ENCODE measurements at regions not wholly inside any gene's neighbourhood (a gene's known extent, or its start where the extent isn't known, plus 50 kb on each side); places are given as distances from the start of the nearest gene placed in this dataset.

DNA sequence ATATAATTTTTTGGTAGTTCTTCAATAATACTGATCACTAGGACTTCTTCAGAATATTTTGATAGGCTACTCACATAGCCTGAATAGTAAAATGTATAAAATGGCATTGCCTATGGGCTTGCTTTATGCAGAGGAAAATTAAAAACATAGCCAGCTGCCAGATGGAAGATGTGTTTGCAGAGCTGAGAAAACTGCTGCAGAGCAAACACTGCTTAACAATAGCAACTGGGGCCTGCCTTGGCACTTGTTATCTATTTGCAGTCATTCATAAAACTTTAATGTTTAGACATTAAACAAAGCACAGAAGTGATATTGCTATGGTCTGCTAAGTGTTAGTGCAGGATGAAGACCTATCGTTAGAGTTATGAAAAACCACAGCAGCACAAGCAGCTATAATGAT is 151.5 kb upstream of the SMC2 start:
- no peak for FAIRE-seq

GRCh38 chr9:103949096-103949495 is 145.0 kb upstream of the SMC2 start:
- FAIRE-seq = no peak

- no peak for FAIRE-seq
Observed at GRCh38 chr9:103977163-103977562, 116.9 kb upstream of the SMC2 start.

GRCh38 chr9:103978396-103978795 is 115.7 kb upstream of the SMC2 start:
- FAIRE-seq = no peak

- no peak for FAIRE-seq
Observed at GRCh38 chr9:103981912-103982311, 112.2 kb upstream of the SMC2 start.

GRCh38 chr9:103985077-103985476 is 109.0 kb upstream of the SMC2 start:
- FAIRE-seq = no peak

- FAIRE-seq = no peak
Observed at GRCh38 chr9:103988821-103989220, 105.3 kb upstream of the SMC2 start.

DNA sequence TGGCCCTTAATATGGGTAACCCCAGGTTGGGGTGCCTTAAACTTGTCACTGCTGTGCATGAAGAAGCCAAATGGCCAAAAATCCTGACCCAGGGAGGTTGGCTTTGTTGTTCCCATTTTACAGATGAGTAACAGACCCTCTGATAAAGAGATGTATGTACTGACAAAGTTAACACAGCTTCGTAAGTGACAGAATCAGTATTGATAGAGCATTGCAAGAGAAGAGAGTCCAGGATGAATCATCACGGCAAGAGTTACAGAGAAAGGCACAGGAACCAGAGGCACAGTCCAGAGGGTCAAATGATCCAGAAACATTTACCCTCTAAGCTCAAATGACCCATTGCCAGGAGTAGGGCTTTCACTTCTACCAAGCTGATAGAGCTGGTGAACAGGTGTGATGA is 103.8 kb upstream of the SMC2 start:
- no peak for FAIRE-seq

- no peak for FAIRE-seq
Observed at GRCh38 chr9:103991001-103991400, 103.1 kb upstream of the SMC2 start.

DNA sequence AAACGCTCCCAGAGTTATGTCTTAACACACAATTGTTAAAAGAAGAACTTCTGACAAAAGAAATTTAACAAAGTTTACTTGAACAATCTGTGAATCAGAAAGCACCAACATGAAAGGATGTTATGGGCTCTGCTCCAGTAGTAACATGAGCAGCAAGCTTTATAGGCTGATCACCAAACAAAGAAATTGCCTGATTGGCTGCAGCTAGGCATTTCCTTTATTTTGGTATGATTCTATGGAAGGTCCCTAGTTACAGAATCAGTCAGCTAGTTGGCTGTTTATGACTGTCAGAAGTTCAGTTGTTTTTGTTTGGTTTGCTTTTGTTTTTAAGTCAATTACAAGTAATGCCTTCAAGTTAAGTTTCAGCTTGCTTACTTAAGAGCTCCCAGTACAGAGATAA is 102.4 kb upstream of the SMC2 start:
- FAIRE-seq = no peak

DNA sequence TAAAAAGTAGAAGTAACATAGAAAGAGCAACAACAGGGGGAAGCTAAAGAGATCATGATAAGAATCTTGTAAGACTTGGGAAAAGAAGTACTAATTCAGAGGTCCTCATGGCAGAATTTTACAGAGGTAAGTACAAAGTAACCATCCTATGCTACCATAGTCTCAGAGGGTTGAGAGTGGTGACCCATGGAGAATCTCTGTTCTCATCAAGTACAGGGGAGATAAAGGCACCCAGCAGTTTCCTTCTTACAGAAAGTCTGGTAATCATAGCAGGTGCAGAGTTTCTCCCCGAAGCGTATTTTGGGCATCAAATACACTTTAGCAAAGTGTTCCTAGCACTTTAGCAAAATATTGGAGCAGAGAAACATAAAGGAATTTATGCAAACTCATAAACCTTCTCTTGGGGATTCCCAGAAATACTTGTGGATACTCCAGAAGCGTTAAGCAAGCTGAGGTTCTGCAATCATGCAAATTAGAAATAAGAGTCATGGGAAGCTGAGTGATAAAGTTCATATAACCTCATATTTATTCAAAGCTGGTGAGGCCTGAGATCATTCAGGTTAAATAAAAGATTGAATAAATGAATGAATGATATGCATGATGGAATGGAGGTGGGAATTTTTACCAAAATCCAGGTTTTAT is 101.0 kb upstream of the SMC2 start:
- no peak for FAIRE-seq

GRCh38 chr9:103997856-103998370 is 96.2 kb upstream of the SMC2 start:
- no peak for FAIRE-seq

DNA sequence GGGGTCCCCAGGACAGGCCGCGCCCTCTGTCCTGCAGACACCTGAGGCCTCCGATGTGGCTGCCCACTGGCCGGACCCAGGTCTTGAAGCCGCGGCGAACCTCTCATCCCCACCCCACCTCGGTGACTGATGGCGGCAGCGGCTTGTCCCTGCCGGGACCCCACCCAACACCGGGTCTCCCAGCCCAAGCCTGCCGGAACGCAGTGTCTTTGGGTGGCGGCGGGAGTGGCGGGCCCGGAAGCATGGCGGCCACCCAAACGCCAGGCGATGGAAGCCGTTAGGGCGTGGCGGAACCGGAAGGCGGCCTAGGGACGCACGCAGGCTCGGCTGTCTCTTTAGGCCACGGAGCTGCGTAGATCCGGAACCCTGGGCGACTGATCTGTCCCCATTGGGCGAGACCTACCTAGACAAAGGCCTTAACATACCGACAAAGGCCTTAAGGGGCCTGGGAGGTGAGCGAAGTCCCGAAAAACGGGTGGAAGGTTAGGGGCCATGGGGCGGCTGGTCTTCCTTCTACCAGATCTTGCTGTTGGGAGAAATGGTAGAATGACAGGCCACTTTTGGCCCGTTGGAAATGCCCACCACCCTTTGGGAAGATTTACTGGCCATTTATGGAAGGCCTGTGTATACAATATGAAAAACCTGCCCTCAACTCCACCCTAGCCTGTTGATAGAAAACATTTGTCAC is 94.6 kb upstream of the SMC2 start:
- no peak for FAIRE-seq

DNA sequence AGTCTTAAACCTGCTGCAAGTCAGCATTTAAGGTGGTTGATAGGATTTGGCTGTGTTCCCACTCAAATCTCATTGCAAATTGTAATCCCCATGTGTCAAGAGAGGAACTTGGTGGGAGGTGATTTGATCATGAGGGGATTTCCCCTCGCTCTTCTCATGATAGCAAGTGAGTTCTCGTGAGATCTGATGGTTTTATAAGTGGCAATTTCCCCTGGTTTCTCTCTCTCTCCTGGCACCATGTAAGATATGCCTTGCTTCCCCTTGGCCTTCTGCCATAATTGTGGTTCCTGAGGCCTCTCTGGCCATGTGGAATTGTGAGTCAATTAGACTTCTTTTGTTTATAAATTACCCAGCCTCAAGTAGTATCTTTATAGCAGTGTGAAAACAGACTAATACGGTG is 84.3 kb upstream of the SMC2 start:
- no peak for FAIRE-seq

DNA sequence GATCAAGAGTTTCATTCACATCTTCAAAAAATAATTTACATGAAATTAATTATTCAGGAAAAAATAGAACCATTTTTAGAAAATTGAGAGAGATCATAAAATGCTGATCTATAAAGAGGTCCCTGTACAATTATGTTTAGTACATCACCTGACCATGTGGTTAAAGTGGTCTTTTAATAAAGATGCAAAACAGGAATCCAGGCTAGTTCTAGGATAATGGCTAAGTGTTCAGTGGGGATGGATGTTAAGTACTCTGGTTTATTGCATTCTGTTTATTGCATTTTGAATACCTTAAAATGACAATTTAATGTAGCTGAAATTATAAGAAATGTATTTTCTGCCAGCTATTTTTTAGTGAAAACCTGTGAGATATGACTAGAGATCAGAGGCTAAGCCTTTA is 72.0 kb upstream of the SMC2 start:
- no peak for FAIRE-seq

DNA sequence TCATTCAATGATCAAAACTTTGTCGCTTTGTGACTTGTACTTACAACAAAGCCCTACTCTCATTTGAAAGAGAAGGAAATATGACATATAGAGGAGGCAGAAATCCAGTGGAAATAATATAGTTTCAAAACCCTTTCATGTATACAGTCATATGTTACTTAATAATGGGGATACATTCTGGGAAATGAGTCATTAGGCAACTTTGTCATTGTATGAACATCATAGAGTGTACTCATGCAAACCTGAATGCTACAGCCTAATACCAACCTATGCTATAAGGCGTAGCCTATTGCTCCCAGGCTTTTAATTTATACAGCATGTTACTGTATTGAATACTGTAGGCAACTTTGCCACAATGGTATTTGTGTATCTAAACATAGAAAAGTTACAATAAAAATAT is 69.0 kb upstream of the SMC2 start:
- FAIRE-seq = no peak

DNA sequence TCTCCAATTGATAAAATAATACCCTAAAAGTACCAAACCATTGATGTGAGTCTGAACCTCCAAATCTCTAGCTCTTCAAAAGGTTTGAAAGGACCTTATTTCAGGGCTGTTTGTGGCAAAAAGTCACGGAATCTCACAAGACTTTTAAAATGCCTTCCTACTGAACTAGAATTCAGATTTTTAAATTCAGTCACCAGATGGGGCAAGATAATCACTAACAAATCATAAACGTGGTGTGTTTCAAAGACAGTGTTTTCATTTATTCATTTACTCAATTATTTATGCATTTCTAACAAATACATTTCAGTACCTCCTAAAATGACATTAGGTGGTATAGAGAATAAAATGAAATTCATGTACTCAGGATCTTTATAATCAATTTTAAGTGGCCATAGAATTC is 68.2 kb upstream of the SMC2 start:
- FAIRE-seq = no peak

GRCh38 chr9:104027295-104027694 is 66.8 kb upstream of the SMC2 start:
- no peak for FAIRE-seq

DNA sequence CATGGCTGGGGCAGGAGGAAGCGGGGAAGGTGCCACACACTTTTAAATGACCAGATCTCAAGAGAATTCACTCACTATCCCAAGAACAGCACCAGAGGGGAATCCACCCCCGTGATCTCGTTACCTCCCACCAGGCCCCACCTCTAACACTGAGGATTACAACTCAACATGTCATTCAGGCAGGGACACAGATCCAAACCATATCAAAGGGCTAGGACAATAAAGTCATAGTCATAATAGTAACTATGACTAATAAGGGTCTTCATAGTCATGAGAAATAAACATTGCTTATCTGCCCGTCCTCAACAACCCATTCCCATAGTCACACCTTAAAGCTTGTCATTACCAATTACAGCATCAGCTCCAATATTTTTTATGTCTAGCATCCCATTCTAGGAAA is 65.3 kb upstream of the SMC2 start:
- FAIRE-seq = no peak
